Right lung (tissue), 2 donors: ENCODE measurements at regions not wholly inside any gene's neighbourhood (a gene's known extent, or its start where the extent isn't known, plus 50 kb on each side); places are given as distances from the start of the nearest gene placed in this dataset.
"Not testable (repeated sequence)": the region's sequence is repeated elsewhere in the genome, so short reads cannot be mapped to it uniquely, and the experiment has no call there.

ENCODE experiments used
- DNase-seq, 2 donors: peaks; one replicate each; pipeline ENCODE4 v3.0.0-alpha.2; 2013

DNA sequence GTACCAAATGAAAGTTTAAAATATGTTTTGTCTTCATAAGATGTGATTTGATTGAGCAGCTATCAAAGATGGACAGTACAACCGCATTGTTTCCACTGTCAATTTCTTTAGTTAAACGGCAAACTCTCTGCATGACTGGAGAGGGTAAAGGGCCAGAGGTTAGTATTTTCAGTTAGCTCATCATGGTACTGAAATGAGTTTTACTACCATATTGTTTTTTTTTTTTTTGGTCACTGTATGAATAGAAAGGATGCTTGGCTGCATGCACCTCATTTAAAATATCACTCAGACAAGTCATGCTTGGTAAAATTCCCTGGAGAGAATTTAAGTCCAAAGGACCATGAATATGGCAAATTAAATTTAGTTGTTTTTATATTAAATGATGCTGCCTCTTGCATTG is 942.1 kb upstream of the SPRY2 start:
- DNase-seq: no peak

- DNase-seq: no peak
Observed at GRCh38 chr13:81275666-81276258, 934.8 kb upstream of the SPRY2 start.

- no peak for DNase-seq
Observed at GRCh38 chr13:81247711-81248110, 906.8 kb upstream of the SPRY2 start.

DNA sequence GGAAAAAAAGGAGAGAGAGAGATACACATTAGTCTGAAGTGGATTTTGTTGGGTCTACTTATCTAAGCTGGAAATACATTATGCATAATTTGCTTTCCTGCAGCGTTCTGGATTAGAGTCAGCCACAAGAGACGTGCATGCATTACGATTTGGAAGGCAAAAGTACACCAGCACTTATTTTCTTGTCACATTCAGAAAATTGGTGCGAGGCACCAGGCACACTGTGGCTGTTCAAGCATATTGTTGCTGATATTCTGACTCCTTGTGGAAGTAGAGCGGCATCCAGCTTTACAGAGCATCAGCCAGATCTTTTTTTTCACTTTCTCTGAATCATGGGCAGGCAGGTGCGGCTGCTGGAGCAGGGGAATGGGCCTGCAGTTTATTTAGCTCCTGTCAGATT is 905.6 kb upstream of the SPRY2 start:
- DNase-seq: no peak

DNA sequence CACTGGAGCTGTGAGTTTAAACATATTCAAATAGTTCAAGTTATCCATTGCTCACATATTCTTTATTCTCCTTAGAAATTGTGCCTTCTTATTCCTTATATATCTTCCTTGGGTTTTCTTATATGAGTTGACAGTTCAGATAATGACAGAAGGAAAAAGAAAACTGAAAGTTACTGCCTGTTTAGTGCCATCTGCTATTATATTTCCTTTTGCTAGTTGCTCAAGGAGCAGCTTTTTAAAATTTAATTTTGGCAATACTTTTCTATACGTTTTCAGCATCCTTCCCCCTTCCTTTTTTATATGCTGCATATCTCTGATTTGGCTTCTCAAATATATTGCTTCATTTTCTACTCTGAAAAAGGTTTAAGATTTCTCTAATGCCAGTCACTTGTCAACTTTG is 903.1 kb upstream of the SPRY2 start:
- DNase-seq: no peak

- no peak for DNase-seq
Observed at GRCh38 chr13:81230386-81230785, 889.5 kb upstream of the SPRY2 start.

- DNase-seq: not testable (repeated sequence)
Observed at GRCh38 chr13:81226830-81227229, 885.9 kb upstream of the SPRY2 start.

DNA sequence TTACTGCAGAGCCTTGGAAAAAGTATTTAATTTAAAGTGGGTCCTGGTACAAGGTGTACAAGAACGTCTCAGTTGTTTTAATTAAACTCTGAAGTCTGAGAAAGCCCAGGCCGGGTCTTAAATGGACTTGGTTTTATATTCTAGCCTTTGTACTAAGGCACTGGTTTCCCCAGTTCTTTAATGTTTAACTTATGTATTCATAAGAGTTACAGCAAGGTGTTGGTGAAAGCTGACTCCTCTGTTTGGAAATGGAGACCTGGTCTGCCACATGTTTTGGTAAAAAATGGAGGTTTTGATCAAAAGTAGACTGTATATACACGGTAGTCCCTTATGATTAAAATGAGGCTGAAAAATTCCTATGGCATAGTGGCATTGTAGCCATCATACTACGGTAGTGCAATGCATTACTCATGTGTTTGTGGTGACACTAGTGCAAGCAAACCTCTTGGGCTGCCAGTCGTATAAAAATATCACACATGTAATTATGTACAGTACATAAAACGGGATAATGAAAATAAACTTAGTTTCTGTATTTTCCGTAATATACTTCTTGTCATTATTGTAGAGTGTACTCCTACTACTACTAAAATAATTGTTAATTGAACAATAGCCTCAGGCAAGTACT is 883.4 kb upstream of the SPRY2 start:
- no peak for DNase-seq

- DNase-seq: no peak
Observed at GRCh38 chr13:81223778-81224177, 882.9 kb upstream of the SPRY2 start.

GRCh38 chr13:81211713-81212112 is 870.8 kb upstream of the SPRY2 start:
- no peak for DNase-seq

GRCh38 chr13:81207636-81208035 is 866.7 kb upstream of the SPRY2 start:
- DNase-seq: no peak

GRCh38 chr13:81207231-81207630 is 866.3 kb upstream of the SPRY2 start:
- no peak for DNase-seq

DNA sequence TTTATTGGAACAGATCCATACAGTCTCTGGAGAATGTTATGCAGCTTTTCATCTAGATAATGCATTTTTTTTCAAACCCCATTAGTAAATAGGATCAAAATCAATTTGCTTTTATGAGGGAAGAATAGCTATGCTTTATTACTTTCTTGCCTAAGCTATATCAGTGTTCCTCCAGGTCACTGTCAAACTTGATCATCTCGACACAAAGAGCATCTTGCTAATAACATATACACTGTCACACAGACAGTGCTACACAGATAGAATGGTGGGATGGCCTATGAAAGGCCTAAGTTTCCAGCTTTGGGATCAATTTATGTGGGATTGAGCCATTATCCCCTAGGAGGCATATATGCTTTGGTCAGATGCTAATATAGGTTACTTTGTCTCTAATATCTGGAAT is 862.9 kb upstream of the SPRY2 start:
- DNase-seq: no peak

GRCh38 chr13:81199956-81200355 is 859.0 kb upstream of the SPRY2 start:
- DNase-seq: no peak

- DNase-seq: no peak
Observed at GRCh38 chr13:81197966-81198365, 857.0 kb upstream of the SPRY2 start.

DNA sequence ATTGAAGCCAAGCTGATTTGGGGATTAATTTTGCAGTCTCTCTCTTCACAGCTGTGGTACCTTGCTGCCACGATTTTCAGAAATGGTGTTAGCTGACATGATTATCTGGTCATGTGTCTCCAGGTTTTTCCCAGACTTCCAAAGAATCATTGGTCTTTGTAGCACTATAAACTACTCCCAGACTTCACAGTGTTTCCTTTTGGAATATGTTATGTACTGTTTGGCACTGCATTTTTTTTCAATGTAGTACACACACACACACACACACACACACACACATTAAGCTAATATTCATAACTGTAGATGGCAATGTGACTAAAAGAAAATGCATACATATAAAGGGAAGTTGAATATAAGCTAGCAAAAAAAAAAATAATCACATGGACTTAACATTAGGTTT is 856.6 kb upstream of the SPRY2 start:
- DNase-seq: no peak

GRCh38 chr13:81194362-81194761 is 853.4 kb upstream of the SPRY2 start:
- DNase-seq: no peak

GRCh38 chr13:81184556-81185265 is 843.8 kb upstream of the SPRY2 start:
- DNase-seq: no peak

- DNase-seq: no peak
Observed at GRCh38 chr13:81172603-81173002, 831.7 kb upstream of the SPRY2 start.

- DNase-seq: peak; percentile 5 to 10
Observed at GRCh38 chr13:81171065-81171647, 830.2 kb upstream of the SPRY2 start.

GRCh38 chr13:81163823-81164222 is 822.9 kb upstream of the SPRY2 start:
- not testable (repeated sequence) for DNase-seq

DNA sequence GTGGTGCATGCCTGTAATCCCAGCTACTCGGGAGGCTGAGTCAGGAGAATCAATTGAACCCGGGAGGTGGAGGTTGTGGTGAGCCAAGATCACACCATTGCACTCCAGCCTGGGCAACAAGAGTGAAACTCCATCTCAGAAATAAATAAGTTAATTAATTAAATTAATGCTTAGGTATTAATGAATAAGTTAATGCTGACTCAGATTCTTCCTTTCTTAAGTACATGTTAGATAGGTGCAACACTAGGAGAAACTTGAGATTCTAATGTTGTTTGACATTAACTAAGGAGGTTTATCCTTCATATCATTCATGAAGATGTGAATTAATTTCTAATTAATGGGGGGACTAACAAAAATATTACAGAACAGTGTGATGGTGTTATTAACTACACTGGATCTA is 812.6 kb upstream of the SPRY2 start:
- DNase-seq: no peak

- no peak for DNase-seq
Observed at GRCh38 chr13:81148822-81149221, 807.9 kb upstream of the SPRY2 start.
